ENCODE measurements at regions not wholly inside any gene's neighbourhood (a gene's known extent, or its start where the extent isn't known, plus 50 kb on each side); places are given as distances from the start of the nearest gene placed in this dataset.
"Not testable (repeated sequence)": the region's sequence is repeated elsewhere in the genome, so short reads cannot be mapped to it uniquely, and the experiment has no call there.

- DNase-seq, result no peak
- no peaks in the 10 kb centered on the region for H3K36me3 ChIP-seq
- H3K9me3 ChIP-seq, result no peaks in the 10 kb centered on the region
- H3K27me3 ChIP-seq, result no peaks in the 10 kb centered on the region
- H3K4me3 ChIP-seq, result no peak overlapping the region
- no peaks in the 10 kb centered on the region for H3K4me1 ChIP-seq
- H3K27ac ChIP-seq, result no peak overlapping the region
- TF ChIP-seq, protein P1, sequence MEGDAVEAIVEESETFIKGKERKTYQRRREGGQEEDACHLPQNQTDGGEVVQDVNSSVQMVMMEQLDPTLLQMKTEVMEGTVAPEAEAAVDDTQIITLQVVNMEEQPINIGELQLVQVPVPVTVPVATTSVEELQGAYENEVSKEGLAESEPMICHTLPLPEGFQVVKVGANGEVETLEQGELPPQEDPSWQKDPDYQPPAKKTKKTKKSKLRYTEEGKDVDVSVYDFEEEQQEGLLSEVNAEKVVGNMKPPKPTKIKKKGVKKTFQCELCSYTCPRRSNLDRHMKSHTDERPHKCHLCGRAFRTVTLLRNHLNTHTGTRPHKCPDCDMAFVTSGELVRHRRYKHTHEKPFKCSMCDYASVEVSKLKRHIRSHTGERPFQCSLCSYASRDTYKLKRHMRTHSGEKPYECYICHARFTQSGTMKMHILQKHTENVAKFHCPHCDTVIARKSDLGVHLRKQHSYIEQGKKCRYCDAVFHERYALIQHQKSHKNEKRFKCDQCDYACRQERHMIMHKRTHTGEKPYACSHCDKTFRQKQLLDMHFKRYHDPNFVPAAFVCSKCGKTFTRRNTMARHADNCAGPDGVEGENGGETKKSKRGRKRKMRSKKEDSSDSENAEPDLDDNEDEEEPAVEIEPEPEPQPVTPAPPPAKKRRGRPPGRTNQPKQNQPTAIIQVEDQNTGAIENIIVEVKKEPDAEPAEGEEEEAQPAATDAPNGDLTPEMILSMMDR (IDR thresholded peaks at IDR 0.05), result no peak
- no peak for TF ChIP-seq POLR2A (IDR thresholded peaks at IDR 0.05)
These were observed 125.1 kb downstream of the GLRX3 start for GRCh38 chr10:130261306-130261705.

DNA sequence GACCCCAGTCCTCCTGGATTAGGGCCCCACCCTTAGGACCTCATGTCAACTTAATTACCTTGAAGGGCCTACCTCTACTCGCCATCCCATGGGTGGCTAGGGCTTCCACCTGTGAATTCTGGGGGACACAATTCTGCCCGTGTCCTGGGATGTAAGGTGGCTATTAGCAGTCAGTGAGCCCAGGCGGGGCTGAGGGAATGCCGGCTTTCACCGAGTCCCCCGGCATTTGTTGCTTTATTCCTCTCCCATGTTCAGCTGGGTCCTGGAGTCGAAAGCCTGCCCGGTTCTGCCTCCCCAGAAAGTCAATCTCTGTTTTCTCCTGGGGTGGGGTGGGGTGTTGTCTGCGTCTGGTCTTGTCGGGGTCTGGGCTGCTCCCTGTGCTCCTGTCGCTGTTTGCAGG lies 125.6 kb downstream of the GLRX3 start:
- Histone ChIP-seq H3K36me3 (no peaks in the 10 kb centered on the region), H3K4me1 (no peaks in the 10 kb centered on the region), H3K27ac (no peak overlapping the region), H3K9me3 (no peaks in the 10 kb centered on the region), H3K4me3 (no peak overlapping the region), H3K27me3 (no peaks in the 10 kb centered on the region)
- TF ChIP-seq POLR2A (IDR thresholded peaks at IDR 0.05), result no peak
- TF ChIP-seq, protein P1 (IDR thresholded peaks at IDR 0.05), result no peak
- DNase-seq, result no peak

DNA sequence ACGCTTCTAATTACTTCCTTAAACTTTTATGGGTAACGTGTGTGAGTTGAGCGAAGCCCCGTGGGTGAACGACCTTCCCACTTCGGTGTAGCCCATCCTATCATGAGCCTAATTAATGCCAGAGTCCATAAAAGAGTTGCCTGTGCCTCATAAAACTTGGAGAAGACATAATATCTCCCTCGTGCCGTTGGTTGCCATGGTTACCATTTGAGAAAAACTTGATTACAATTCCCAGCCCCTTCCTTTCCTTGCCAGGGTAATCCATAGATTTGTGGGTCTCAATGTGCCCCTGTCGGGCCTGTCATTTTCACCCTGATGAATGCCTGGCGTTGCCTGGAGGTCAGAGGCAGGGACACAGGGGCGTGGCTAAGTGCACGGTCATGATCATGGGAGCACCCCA lies 127.1 kb downstream of the GLRX3 start:
- H3K9me3 ChIP-seq, result no peaks in the 10 kb centered on the region
- H3K4me3 ChIP-seq, result no peak overlapping the region
- no peaks in the 10 kb centered on the region for H3K27me3 ChIP-seq
- no peaks in the 10 kb centered on the region for H3K36me3 ChIP-seq
- no peak overlapping the region for H3K27ac ChIP-seq
- no peak for TF ChIP-seq POLR2A (IDR thresholded peaks at IDR 0.05)
- TF ChIP-seq, protein P1 (IDR thresholded peaks at IDR 0.05), result no peak
- no peaks in the 10 kb centered on the region for H3K4me1 ChIP-seq
- no peak for DNase-seq

- DNase-seq, result no peak
- TF ChIP-seq POLR2A (IDR thresholded peaks at IDR 0.05), result no peak
- TF ChIP-seq, protein P1 (IDR thresholded peaks at IDR 0.05), result no peak
- Histone ChIP-seq H3K27me3 (no peaks in the 10 kb centered on the region), H3K4me1 (no peaks in the 10 kb centered on the region), H3K27ac (no peak overlapping the region), H3K36me3 (no peaks in the 10 kb centered on the region), H3K9me3 (no peaks in the 10 kb centered on the region), H3K4me3 (no peak overlapping the region)
These were observed 129.4 kb downstream of the GLRX3 start for GRCh38 chr10:130265542-130265941.

DNA sequence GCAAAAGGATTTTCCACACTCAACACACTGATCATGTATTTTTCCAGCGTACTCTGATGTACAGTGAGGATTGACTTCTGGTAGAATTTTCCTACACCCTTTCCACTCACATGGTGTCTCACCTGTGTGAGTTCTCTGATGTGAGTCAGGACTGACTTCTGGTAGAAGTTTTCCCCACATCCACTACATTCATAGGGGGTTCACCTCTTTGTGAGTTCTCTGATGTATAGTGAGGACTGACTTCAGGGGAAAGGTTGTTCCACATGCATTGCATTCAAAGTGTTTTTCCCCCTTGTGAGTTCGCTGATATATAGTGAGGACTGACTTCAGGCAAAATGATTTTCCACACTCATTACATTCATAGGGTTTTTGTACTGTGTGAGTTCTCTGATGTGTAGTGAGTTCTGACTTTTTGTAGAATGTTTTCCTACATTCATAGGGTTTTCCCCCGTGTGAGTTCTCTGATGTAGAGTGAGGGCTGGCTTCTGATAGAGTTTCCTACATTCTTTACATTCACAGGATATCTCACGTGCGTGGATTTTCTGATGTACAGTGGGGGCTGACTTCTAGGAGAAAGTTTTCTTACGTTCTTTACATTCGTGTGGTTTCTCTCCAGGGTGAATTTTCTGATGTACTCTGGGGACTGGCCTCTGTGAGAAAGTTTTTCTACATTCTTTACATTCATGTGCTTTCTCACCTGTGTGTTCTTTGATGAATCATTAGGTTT lies 146.5 kb downstream of the GLRX3 start:
- H3K27me3 ChIP-seq, result no peaks in the 10 kb centered on the region
- no peaks in the 10 kb centered on the region for H3K4me1 ChIP-seq
- DNase-seq, result no peak
- H3K27ac ChIP-seq, result no peak overlapping the region
- H3K36me3 ChIP-seq, result no peaks in the 10 kb centered on the region
- peaks cover 0 to 56% (median 11%) of the 10 kb centered on the region in 4 donors for H3K9me3 ChIP-seq
- H3K4me3 ChIP-seq, result no peak overlapping the region
- TF ChIP-seq, protein P1 (IDR thresholded peaks at IDR 0.05), result no peak
- TF ChIP-seq POLR2A (IDR thresholded peaks at IDR 0.05), result no peak

DNA sequence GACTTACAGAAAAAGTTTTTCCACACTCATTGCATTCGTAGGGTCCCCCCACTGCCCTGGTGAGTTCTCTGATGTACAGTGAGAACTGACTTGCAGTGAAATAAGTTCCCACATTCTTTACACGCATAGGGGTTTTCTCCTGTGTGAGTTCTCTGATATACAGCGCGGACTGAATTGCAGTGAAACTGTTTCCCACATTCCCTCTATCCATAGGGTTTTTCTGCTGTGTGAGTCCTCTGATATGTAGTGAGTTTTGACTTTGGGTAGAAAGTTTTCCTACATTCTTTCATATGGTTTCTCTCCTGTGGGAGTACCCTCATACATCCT lies 147.0 kb downstream of the GLRX3 start:
- DNase-seq, result no peak
- Histone ChIP-seq H3K36me3 (no peaks in the 10 kb centered on the region), H3K27ac (no peak overlapping the region), H3K27me3 (no peaks in the 10 kb centered on the region), H3K4me3 (no peak overlapping the region), H3K4me1 (no peaks in the 10 kb centered on the region), H3K9me3 (peaks cover 0 to 55% (median 10%) of the 10 kb centered on the region in 4 donors)
- no peak for TF ChIP-seq POLR2A (IDR thresholded peaks at IDR 0.05)
- TF ChIP-seq, protein P1 (IDR thresholded peaks at IDR 0.05), result no peak

- H3K36me3 ChIP-seq, H3K4me1 ChIP-seq, DNase-seq, H3K4me3 ChIP-seq, H3K27ac ChIP-seq, H3K27me3 ChIP-seq: not testable (repeated sequence)
- peaks cover 0 to 27% (median 3%) of the 10 kb centered on the region in 4 donors for H3K9me3 ChIP-seq
These were observed 159.6 kb downstream of the GLRX3 start for GRCh38 chr10:130295761-130296160.

All from Peyer's patch (tissue), 4 donors.